22Rv1 (cell line): ENCODE measurements at regions not wholly inside any gene's neighbourhood (a gene's known extent, or its start where the extent isn't known, plus 50 kb on each side); places are given as distances from the start of the nearest gene placed in this dataset.

ENCODE experiments used
- ZFX ChIP-seq: fragments of 450-650 bp; IDR thresholded peaks from 2 replicates; pipeline ENCODE4 v1.6.1; 2017; ENCODE audit warnings: antibody characterized with exemption, borderline replicate concordance
- TF ChIP-seq, protein P1 (sequence below): fragments of 450-650 bp; IDR thresholded peaks from 2 replicates; pipeline ENCODE4 v1.5.1; 2017; ENCODE audit warnings: mild to moderate bottlenecking

- TF ChIP-seq, protein P1, sequence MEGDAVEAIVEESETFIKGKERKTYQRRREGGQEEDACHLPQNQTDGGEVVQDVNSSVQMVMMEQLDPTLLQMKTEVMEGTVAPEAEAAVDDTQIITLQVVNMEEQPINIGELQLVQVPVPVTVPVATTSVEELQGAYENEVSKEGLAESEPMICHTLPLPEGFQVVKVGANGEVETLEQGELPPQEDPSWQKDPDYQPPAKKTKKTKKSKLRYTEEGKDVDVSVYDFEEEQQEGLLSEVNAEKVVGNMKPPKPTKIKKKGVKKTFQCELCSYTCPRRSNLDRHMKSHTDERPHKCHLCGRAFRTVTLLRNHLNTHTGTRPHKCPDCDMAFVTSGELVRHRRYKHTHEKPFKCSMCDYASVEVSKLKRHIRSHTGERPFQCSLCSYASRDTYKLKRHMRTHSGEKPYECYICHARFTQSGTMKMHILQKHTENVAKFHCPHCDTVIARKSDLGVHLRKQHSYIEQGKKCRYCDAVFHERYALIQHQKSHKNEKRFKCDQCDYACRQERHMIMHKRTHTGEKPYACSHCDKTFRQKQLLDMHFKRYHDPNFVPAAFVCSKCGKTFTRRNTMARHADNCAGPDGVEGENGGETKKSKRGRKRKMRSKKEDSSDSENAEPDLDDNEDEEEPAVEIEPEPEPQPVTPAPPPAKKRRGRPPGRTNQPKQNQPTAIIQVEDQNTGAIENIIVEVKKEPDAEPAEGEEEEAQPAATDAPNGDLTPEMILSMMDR, result no peak
- no peak for TF ChIP-seq ZFX
Observed at GRCh38 chr9:95642189-95642588, 125.4 kb upstream of the PTCH1 start.
